ENCODE measurements at regions not wholly inside any gene's neighbourhood (a gene's known extent, or its start where the extent isn't known, plus 50 kb on each side); places are given as distances from the start of the nearest gene placed in this dataset.

DNA sequence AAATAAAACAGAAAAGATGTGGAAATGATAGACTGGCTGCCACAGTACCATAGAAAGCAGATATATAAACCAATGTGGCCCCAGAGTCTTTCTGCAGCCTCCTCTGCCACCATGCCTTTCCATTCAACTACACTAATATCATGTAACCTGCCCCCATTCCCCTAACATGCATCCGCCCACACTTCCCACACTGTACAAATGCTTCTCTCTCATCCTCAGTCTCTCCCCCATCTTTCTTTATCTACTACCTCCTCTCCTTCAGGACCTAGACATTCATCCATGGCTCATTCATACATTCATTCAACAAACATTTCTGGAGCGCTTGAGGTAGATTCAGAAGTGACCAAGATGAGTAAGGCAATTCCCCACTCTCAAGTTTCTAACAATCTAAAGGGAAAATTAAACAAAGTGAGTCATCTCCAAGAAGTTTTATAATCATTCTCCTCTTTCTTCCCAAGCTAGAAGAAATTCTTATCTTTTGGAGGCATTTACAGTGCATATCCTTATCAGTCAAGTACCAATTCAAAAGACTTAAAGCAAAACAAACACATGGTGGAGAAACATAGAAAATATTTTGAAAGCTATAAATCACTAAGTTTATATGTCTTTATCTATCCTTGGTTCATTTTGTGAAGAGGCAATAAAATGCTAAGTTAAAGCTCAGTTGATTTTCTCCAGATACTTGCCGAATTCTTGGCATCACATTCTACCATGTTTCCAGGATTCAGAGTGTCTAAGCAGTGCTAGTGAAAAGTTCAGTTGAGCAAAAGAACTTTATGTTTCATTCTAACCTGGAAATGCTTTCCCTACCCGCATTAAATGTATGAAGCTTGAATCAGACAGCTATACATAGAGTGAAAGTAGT is 70.5 kb upstream of the FRMD6 start:
- TF ChIP-seq POLR2A (IDR thresholded peaks at IDR 0.05; ENCODE audit: low read depth, low read length) = no peak
- no peak for TF ChIP-seq POLR2AphosphoS5 (IDR thresholded peaks at IDR 0.05; ENCODE audit: low read depth, low read length)
- no peak for TF ChIP-seq TAF1 (IDR thresholded peaks at IDR 0.05; ENCODE audit: borderline replicate concordance, low read depth, low read length)
